Fibroblast of upper back skin (primary cell): ENCODE measurements at regions not wholly inside any gene's neighbourhood (a gene's known extent, or its start where the extent isn't known, plus 50 kb on each side); places are given as distances from the start of the nearest gene placed in this dataset.

Source experiments
- DNase-seq: peaks from one replicate; pipeline ENCODE4 v3.0.0-alpha.2; 2013

GRCh38 chr2:13103778-13104493 is 387.2 kb downstream of the TRIB2 start:
- DNase-seq: no peak

GRCh38 chr2:13104723-13105122 is 388.0 kb downstream of the TRIB2 start:
- DNase-seq: no peak

GRCh38 chr2:13106302-13106701 is 389.6 kb downstream of the TRIB2 start:
- no peak for DNase-seq

- no peak for DNase-seq
These were observed 392.8 kb downstream of the TRIB2 start for GRCh38 chr2:13109516-13109915.

GRCh38 chr2:13110825-13111224 is 394.1 kb downstream of the TRIB2 start:
- no peak for DNase-seq

- DNase-seq: no peak
These were observed 396.3 kb downstream of the TRIB2 start for GRCh38 chr2:13113002-13113401.

GRCh38 chr2:13114391-13114790 is 397.7 kb downstream of the TRIB2 start:
- DNase-seq: peak; percentile 43

GRCh38 chr2:13115643-13116042 is 398.9 kb downstream of the TRIB2 start:
- DNase-seq: no peak

- DNase-seq: no peak
These were observed 404.4 kb downstream of the TRIB2 start for GRCh38 chr2:13121096-13121495.

GRCh38 chr2:13128139-13128538 is 411.4 kb downstream of the TRIB2 start:
- no peak for DNase-seq

- DNase-seq: no peak
These were observed 418.6 kb downstream of the TRIB2 start for GRCh38 chr2:13135369-13135768.

- no peak for DNase-seq
These were observed 419.1 kb downstream of the TRIB2 start for GRCh38 chr2:13135856-13136255.

- DNase-seq: no peak
These were observed 420.9 kb downstream of the TRIB2 start for GRCh38 chr2:13137679-13138078.

- DNase-seq: no peak
These were observed 424.6 kb downstream of the TRIB2 start for GRCh38 chr2:13141315-13141714.

GRCh38 chr2:13143451-13143850 is 426.7 kb downstream of the TRIB2 start:
- no peak for DNase-seq

- no peak for DNase-seq
These were observed 440.2 kb downstream of the TRIB2 start for GRCh38 chr2:13156916-13157315.

- no peak for DNase-seq
These were observed 441.7 kb downstream of the TRIB2 start for GRCh38 chr2:13158466-13158865.

- no peak for DNase-seq
These were observed 464.0 kb downstream of the TRIB2 start for GRCh38 chr2:13180729-13181128.

GRCh38 chr2:13193075-13193474 is 476.3 kb downstream of the TRIB2 start:
- peak; percentile 31 for DNase-seq

- peak; percentile 39 for DNase-seq
These were observed 477.2 kb downstream of the TRIB2 start for GRCh38 chr2:13193900-13194299.

GRCh38 chr2:13195270-13195669 is 478.5 kb downstream of the TRIB2 start:
- no peak for DNase-seq

- DNase-seq: no peak
These were observed 480.5 kb downstream of the TRIB2 start for GRCh38 chr2:13197248-13197647.

- no peak for DNase-seq
These were observed 485.2 kb downstream of the TRIB2 start for GRCh38 chr2:13201924-13202323.

GRCh38 chr2:13212115-13212514 is 495.4 kb downstream of the TRIB2 start:
- no peak for DNase-seq

- DNase-seq: no peak
These were observed 501.5 kb downstream of the TRIB2 start for GRCh38 chr2:13218205-13218604.
